Trophoblast cell (in vitro differentiated cells and primary cell): ENCODE measurements at regions not wholly inside any gene's neighbourhood (a gene's known extent, or its start where the extent isn't known, plus 50 kb on each side); places are given as distances from the start of the nearest gene placed in this dataset.

Experiments
- DNase-seq, 2 donors: peaks; one replicate each; pipeline ENCODE4 v3.0.0-alpha.2; 2016
- H2AFZ ChIP-seq: 2 replicates; pipeline ENCODE4 v1.6.1; 2013; ENCODE audit warnings: low read length, moderate library complexity, mild to moderate bottlenecking; ENCODE audit not compliant: insufficient read depth, poor library complexity
- H2AK5ac ChIP-seq: 2 replicates; pipeline ENCODE4 v1.6.1; 2013; ENCODE audit warnings: mild to moderate bottlenecking, low read length
- H2BK120ac ChIP-seq: 2 replicates; pipeline ENCODE4 v1.6.1; 2013; ENCODE audit warnings: low read length, mild to moderate bottlenecking, moderate library complexity; ENCODE audit not compliant: insufficient read depth, poor library complexity
- H2BK12ac ChIP-seq: 2 replicates; pipeline ENCODE4 v1.6.1; 2013; ENCODE audit warnings: mild to moderate bottlenecking, low read length, moderate library complexity
- H2BK5ac ChIP-seq: 2 replicates; pipeline ENCODE4 v1.6.1; 2013; ENCODE audit warnings: low read length, low read depth, moderate library complexity, mild to moderate bottlenecking; ENCODE audit not compliant: poor library complexity
- H3K14ac ChIP-seq: 2 replicates; pipeline ENCODE4 v1.6.1; 2013; ENCODE audit warnings: mild to moderate bottlenecking, low read length
- H3K18ac ChIP-seq: 2 replicates; pipeline ENCODE4 v1.6.1; 2013; ENCODE audit warnings: mild to moderate bottlenecking, low read length
- H3K23ac ChIP-seq: 2 replicates; pipeline ENCODE4 v1.6.1; 2013; ENCODE audit warnings: low read length
- H3K27ac ChIP-seq: 2 replicates; pipeline ENCODE4 v1.5.1; 2013; ENCODE audit warnings: low read depth, mild to moderate bottlenecking, inconsistent platforms, low read length, moderate library complexity
- H3K27me3 ChIP-seq: 2 replicates; pipeline ENCODE4 v1.6.1; 2013; ENCODE audit warnings: inconsistent platforms, mild to moderate bottlenecking, low read length, moderate library complexity; ENCODE audit not compliant: insufficient read depth
- H3K36me3 ChIP-seq, 2 experiments: 1 replicate in 1 of 2; 2 replicates in 1 of 2; pipeline ENCODE4 v1.6.1; 2013; ENCODE audit warnings: low read length in 2 of 2, mild to moderate bottlenecking in 2 of 2, moderate library complexity in 1 of 2; ENCODE audit not compliant: insufficient read depth in 2 of 2, control insufficient read depth in 1 of 2
- H3K4ac ChIP-seq: 2 replicates; pipeline ENCODE4 v1.6.1; 2013; ENCODE audit warnings: low read depth, mild to moderate bottlenecking, low read length, moderate library complexity
- H3K4me1 ChIP-seq, 2 experiments: 1 replicate in 1 of 2; 2 replicates in 1 of 2; pipeline ENCODE4 v1.6.1; 2013; ENCODE audit warnings: low read length in 2 of 2, mild to moderate bottlenecking in 2 of 2, moderate library complexity in 1 of 2; ENCODE audit not compliant: insufficient read depth in 2 of 2, control insufficient read depth in 1 of 2
- H3K4me2 ChIP-seq: 2 replicates; pipeline ENCODE4 v1.6.1; 2013; ENCODE audit warnings: inconsistent platforms, mild to moderate bottlenecking, low read length, moderate library complexity
- H3K4me3 ChIP-seq: 2 replicates; pipeline ENCODE4 v1.5.1; 2013; ENCODE audit warnings: mild to moderate bottlenecking, low read depth, low read length, inconsistent platforms
- H3K79me1 ChIP-seq: one replicate; pipeline ENCODE4 v1.6.1; 2013; ENCODE audit warnings: low read length
- H3K79me2 ChIP-seq: 2 replicates; pipeline ENCODE4 v1.6.1; 2013; ENCODE audit warnings: low read length, mild to moderate bottlenecking; ENCODE audit not compliant: control insufficient read depth, insufficient read depth, poor library complexity
- H3K9ac ChIP-seq: 2 replicates; pipeline ENCODE4 v1.6.1; 2013; ENCODE audit warnings: mild to moderate bottlenecking, low read length
- H3K9me3 ChIP-seq: 2 replicates; pipeline ENCODE4 v1.6.1; 2013; ENCODE audit warnings: low read depth, mild to moderate bottlenecking, control low read depth, inconsistent platforms, low read length; ENCODE audit not compliant: insufficient read depth
- H4K12ac ChIP-seq: 2 replicates; pipeline ENCODE4 v1.6.1; 2013; ENCODE audit warnings: low read depth, mild to moderate bottlenecking, low read length, moderate library complexity
- H4K8ac ChIP-seq: 2 replicates; pipeline ENCODE4 v1.6.1; 2013; ENCODE audit warnings: low read depth, mild to moderate bottlenecking, low read length, moderate library complexity
- H4K91ac ChIP-seq: one replicate; pipeline ENCODE4 v1.6.1; 2013; ENCODE audit warnings: low read depth, mild to moderate bottlenecking, low read length, moderate library complexity
- WGBS: extraction: QIAGEN DNeasy Blood & Tissue Kit; methylation state at CpG from one replicate; pipeline ENCODE4 v1.1.7; 2013; ENCODE audit warnings: missing lambda C conversion rate; ENCODE audit not compliant: insufficient read length, insufficient coverage; ENCODE audit errors: extremely low coverage; 5-methylcytosine and 5-hydroxymethylcytosine counted together

- Histone ChIP-seq H3K9me3 (peaks cover 3% of the 10 kb centered on the region), H3K23ac (no peak overlapping the region), H4K8ac (no peak overlapping the region), H3K4me2 (no peak overlapping the region), H3K27me3 (peaks cover 7% of the 10 kb centered on the region), H4K12ac (no peak overlapping the region), H3K79me1 (no peaks in the 10 kb centered on the region), H4K91ac (no peak overlapping the region), H3K4me3 (no peak overlapping the region), H3K79me2 (no peaks in the 10 kb centered on the region), H2BK120ac (no peak overlapping the region), H2AK5ac (no peak overlapping the region), H3K27ac (no peak overlapping the region), H3K9ac (no peak overlapping the region), H3K14ac (no peak overlapping the region), H3K18ac (no peak overlapping the region), H2BK12ac (no peak overlapping the region), H3K36me3 (no peaks in the 10 kb centered on the region), H2AFZ (no peak overlapping the region), H2BK5ac (no peak overlapping the region), H3K4ac (no peak overlapping the region), H3K4me1 (no peaks in the 10 kb centered on the region)
- WGBS: no CpG with 5 or more reads among the region's 16 CpGs
- DNase-seq: no peak
Measured at GRCh38 chr12:132396657-132397056, 67.3 kb upstream of the GALNT9 start.

DNA sequence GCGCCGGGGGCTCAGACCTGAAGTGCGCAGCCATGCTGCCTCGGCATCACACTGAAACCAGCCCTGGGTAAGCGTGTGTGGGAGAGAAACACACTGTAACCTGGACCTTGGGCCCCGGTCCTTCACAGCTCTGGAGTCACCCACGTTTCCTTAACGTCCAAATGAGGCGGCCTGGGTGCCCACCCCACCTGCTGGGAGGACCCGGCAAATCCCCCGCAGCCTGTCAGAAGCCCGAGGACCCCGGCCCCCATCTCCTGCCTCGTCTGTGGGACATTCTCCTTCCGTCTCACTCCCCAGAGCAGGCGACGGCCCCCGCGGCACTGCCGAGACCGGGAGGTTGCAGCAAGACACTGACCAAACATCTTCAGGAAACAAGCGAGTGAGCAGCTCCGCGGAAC, 66.5 kb upstream of the GALNT9 start:
- no peak overlapping the region for H2BK120ac ChIP-seq
- no peak overlapping the region for H2BK12ac ChIP-seq
- no CpG with 5 or more reads among the region's 24 CpGs for WGBS
- H2AK5ac ChIP-seq: no peak overlapping the region
- no peak overlapping the region for H4K12ac ChIP-seq
- H4K91ac ChIP-seq: no peak overlapping the region
- H2BK5ac ChIP-seq: no peak overlapping the region
- H4K8ac ChIP-seq: no peak overlapping the region
- no peak overlapping the region for H3K23ac ChIP-seq
- peaks cover 7% of the 10 kb centered on the region for H3K27me3 ChIP-seq
- H3K79me1 ChIP-seq: no peaks in the 10 kb centered on the region
- no peak overlapping the region for H3K9ac ChIP-seq
- no peak overlapping the region for H3K18ac ChIP-seq
- no peak overlapping the region for H3K14ac ChIP-seq
- no peaks in the 10 kb centered on the region for H3K4me1 ChIP-seq
- no peak overlapping the region for H2AFZ ChIP-seq
- no peak overlapping the region for H3K4me2 ChIP-seq
- no peak overlapping the region for H3K4me3 ChIP-seq
- no peaks in the 10 kb centered on the region for H3K79me2 ChIP-seq
- no peak for DNase-seq
- H3K9me3 ChIP-seq: peaks cover 3% of the 10 kb centered on the region
- H3K36me3 ChIP-seq: no peaks in the 10 kb centered on the region
- H3K27ac ChIP-seq: no peak overlapping the region
- no peak overlapping the region for H3K4ac ChIP-seq

DNA sequence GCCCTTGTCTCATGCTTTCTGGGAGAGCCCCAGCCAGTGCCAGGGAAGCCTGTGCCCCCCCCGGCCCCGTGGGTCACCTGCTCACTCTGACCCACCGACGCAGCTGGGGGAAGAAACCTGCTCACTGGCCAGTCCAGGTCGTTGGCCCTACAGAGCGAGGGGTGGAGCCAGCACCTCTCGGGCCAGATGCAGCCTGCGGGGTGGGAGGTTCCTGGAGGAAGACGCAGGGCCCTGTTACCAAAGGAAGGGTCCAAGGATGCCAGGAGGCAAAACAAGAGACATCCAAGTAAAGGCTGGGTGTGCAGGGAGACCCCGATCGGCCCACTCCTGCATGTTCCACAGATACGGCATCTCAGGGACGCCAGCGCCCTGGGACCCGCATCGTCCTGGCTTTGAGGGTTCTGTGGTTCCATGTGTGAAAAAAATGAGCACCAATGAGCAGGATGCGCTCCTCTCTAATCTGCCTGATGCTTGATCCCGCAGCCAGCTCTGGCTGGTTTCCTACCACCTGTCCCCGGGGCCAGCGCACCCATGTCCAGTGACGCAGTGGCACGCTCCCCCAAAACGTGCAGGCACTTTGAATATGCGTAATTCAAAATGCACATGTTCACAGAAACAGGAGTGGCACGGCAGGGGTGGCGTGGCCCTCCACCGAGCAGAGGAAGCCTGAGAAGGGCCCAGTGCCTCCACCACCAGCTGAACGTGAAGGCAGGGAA, 66.0 kb upstream of the GALNT9 start:
- no CpG with 5 or more reads among the region's 28 CpGs for WGBS
- H3K9ac ChIP-seq: no peak overlapping the region

DNA sequence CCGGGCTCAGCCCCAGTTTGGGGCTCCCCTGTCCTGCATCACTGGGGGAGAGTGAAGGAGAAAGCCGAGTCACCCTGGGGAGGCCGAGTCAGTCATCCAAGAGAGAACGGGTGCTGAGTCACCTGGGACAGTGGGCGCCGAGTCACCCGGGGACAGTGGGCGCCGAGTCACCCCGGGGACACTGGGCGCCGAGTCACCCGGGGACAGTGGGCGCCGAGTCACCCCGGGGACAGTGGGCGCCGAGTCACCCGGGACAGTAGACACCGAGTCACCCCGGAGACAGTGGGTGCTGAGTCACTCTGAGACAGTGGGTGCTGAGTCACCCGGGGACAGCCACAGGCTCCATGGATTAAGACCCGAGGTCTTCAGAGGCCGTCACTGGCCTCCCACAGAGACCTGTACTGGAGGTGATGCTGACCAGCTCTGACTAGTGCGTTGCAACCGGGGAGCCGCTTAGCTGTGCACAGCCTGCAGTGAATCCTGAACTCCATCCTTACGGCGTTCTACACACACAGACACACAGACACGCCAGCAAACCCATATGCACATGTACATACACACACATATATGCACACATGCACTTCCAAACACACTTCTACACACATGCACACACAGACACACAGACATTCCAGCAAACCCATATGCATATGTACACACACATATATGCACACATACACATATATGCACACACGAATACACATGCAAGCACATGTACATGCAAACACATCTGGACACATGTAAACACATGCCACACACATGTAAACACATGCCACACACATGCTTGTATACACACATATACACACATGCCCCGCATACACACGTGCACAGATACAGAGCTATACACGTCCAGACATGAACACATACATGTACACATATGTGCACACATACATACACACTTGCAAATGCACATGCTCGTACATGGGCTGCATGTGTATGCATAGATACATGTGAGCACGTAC, 64.9 kb upstream of the GALNT9 start:
- DNase-seq: no peak
- Histone ChIP-seq H3K4me1 (no peaks in the 10 kb centered on the region), H3K79me2 (no peaks in the 10 kb centered on the region), H3K27ac (no peak overlapping the region), H2AFZ (no peak overlapping the region), H3K27me3 (peaks cover 7% of the 10 kb centered on the region), H3K36me3 (no peaks in the 10 kb centered on the region), H4K8ac (no peak overlapping the region), H4K91ac (no peak overlapping the region), H2AK5ac (no peak overlapping the region), H3K14ac (no peak overlapping the region), H3K4me3 (no peak overlapping the region), H3K9ac (no peak overlapping the region), H3K23ac (no peak overlapping the region), H3K9me3 (peaks cover 3% of the 10 kb centered on the region), H2BK12ac (no peak overlapping the region), H4K12ac (no peak overlapping the region), H3K18ac (no peak overlapping the region), H2BK5ac (no peak overlapping the region), H2BK120ac (no peak overlapping the region), H3K79me1 (no peaks in the 10 kb centered on the region), H3K4me2 (no peak overlapping the region), H3K4ac (no peak overlapping the region)
- no CpG with 5 or more reads among the region's 36 CpGs for WGBS

More for the DNA sequence above, 66.0 kb upstream of the GALNT9 start:
- H3K9me3 ChIP-seq: peaks cover 3% of the 10 kb centered on the region
- H3K4me3 ChIP-seq: no peak overlapping the region
- H4K91ac ChIP-seq: no peak overlapping the region
- H2AFZ ChIP-seq: no peak overlapping the region
- no peak overlapping the region for H2BK5ac ChIP-seq
- no peak overlapping the region for H3K4me2 ChIP-seq
- no peak overlapping the region for H3K18ac ChIP-seq
- H3K23ac ChIP-seq: no peak overlapping the region
- H3K27ac ChIP-seq: no peak overlapping the region
- H3K36me3 ChIP-seq: no peaks in the 10 kb centered on the region
- H3K4me1 ChIP-seq: no peaks in the 10 kb centered on the region
- no peak overlapping the region for H4K12ac ChIP-seq
- no peaks in the 10 kb centered on the region for H3K79me2 ChIP-seq
- peaks cover 7% of the 10 kb centered on the region for H3K27me3 ChIP-seq
- H3K4ac ChIP-seq: no peak overlapping the region
- DNase-seq: no peak
- no peak overlapping the region for H2AK5ac ChIP-seq
- no peak overlapping the region for H4K8ac ChIP-seq
- no peak overlapping the region for H2BK120ac ChIP-seq
- H2BK12ac ChIP-seq: no peak overlapping the region
- H3K14ac ChIP-seq: no peak overlapping the region
- H3K79me1 ChIP-seq: no peaks in the 10 kb centered on the region
